GM19467 (cell line): ENCODE measurements at regions not wholly inside any gene's neighbourhood (a gene's known extent, or its start where the extent isn't known, plus 50 kb on each side); places are given as distances from the start of the nearest gene placed in this dataset.

Experiments used
- ATAC-seq: cut with Tn5 transposase; IDR thresholded peaks from one replicate; pipeline ENCODE4 v1.9.1; 2021; ENCODE audit warnings: mild to moderate bottlenecking, moderate library complexity; ENCODE audit not compliant: unreplicated experiment

- ATAC-seq: no peak
Measured at GRCh38 chr5:174425271-174425963, 299.0 kb upstream of the MSX2 start.

- no peak for ATAC-seq
Measured at GRCh38 chr5:174425964-174426290, 298.5 kb upstream of the MSX2 start.

DNA sequence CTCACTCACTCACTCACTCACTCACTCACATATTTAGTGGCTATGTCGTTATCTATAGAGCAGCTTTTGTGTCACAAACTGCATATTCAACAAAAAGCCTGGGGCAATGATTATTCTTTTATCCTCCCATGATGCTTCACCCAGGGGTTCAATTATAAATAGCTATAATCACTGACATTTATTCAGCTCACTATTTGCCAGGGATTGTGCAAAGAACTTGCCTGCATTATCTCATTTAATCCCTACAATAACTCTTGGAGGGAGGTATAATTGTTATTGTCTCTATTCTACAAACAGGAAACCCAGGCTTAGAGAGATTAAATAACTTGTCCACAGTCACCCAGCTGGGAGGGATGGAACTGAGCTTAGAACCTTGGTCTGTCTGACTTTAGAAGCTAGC lies 298.0 kb upstream of the MSX2 start:
- ATAC-seq: no peak

GRCh38 chr5:174426851-174427250 lies 297.5 kb upstream of the MSX2 start:
- no peak for ATAC-seq

GRCh38 chr5:174427304-174427703 lies 297.1 kb upstream of the MSX2 start:
- no peak for ATAC-seq

DNA sequence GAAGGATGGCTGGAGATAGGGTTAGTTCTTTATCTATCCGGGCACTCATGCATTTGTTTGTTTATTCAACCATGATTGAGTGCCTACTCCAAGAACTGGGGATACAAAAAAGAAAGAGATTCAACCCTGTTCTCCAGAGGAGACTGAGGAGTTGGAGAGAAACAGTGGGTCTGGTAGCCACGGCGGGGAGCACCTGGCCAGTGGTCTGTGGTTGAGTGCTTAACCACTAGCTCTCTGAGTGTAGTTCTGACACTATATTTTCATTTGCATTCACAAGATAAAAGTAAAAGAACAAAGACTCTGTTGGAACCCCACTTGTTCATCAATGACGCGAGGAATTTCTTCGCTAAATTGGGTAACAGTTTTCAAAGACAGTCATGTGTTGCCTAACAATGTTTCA lies 295.5 kb upstream of the MSX2 start:
- ATAC-seq: no peak

- no peak for ATAC-seq
Measured at GRCh38 chr5:174430940-174431339, 293.4 kb upstream of the MSX2 start.

DNA sequence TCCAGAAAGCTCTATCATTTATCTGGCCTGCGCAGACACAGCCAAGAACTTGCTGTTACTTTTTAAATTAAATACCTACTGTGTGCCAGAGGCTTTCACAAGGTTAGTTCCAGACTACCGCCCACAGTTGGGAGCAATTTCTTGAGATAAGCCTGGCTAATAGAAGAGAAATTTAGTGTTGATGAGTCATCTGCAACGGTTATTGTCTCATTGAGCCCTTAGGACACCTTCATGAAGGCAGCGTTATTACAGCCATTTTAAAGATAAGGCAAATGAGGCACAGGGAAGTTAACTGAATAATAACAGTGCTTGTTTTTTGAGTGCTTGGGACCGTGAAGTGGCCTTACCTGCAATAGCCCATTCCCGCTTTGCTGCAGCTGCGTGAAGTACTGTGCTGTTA lies 292.9 kb upstream of the MSX2 start:
- no peak for ATAC-seq

DNA sequence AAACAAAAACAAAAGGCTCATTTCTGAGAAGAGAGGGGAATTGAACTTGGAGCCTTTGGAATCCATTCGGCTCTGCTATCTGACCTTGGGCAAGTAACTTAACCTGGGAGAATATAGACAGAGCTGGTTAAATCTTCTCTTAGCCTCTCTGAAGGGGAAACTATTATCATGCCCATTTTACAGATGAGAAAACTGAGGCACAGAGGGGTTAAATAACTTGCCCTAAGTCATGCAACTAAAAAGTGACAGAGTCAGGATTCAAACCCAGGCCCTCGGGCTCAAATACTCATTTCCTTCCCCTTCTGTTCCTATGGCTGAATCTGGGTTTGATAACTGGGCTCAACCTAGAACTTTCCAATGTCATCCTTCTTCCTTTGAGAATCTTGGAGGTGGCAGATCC lies 291.3 kb upstream of the MSX2 start:
- no peak for ATAC-seq

DNA sequence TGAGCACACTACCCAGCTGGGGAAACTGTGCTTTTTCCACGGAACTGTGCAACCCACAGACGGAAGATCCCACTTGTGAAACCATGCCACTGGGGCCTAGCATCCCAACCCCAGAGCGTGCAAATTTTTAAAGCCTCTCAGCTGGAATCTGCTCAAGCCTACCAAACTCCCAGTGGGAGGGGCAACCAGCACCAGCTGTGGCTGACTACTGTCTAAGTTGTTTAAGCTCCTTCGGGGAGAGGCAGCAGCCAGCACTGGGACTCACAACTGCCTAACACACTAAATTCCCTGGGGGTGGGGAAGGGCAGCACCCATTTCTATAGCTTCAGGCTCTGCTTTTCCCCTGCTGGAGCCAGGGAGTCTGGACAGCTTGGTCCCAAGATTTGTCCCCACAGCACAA lies 287.6 kb upstream of the MSX2 start:
- no peak for ATAC-seq

DNA sequence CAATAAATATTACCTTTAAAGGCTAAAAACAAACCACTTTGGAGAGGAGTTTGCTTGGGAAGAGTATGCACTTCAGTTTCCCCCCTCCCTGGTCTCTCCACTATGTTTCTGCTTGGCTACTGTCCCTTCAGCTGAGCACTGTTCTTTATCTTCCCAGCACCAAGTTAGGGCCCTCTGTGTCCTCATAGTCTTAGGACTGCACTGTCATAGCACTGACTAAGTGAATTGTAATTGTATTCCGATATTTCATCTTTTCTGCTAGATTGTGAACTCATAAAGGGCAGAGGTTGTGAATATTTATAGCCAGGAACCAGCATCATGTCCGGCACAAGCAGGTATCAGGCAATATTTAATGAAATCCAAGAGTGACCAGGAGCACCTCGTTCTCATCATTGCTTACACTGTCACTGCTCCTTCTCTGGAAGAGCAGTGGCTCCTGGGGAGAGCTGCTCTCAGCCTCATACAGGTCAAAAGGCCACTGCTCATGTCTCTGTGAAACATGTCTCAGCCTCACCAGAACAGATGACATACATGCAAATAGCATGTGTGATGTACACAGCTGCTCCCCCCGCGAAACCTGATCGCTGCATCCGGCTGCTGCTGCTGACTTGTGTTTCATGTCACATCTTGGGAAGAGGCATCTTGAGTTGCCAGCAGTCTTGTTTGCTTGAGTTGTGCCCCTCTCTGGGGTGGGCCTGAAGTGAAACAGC lies 279.7 kb upstream of the MSX2 start:
- ATAC-seq: no peak

GRCh38 chr5:174446446-174446845 lies 277.9 kb upstream of the MSX2 start:
- ATAC-seq: no peak

DNA sequence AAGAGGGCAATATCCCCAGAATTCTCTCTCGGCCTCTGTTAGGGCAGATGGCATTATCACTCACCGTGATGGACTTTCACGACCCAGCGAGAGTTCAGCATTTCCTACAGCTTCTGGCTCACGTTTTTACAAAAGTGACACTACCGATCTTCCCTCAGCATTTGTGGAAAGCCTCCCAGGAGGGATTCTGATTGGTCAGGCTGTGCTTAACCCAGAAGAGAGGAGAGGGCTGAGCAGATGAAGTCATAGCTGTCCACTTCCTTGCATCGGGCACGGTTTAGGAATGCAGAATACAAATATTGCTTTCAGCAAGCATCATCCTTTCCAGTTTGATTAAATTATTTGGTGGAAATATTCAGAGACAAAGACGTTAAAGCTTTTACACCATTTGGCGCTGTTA lies 277.4 kb upstream of the MSX2 start:
- ATAC-seq: no peak

DNA sequence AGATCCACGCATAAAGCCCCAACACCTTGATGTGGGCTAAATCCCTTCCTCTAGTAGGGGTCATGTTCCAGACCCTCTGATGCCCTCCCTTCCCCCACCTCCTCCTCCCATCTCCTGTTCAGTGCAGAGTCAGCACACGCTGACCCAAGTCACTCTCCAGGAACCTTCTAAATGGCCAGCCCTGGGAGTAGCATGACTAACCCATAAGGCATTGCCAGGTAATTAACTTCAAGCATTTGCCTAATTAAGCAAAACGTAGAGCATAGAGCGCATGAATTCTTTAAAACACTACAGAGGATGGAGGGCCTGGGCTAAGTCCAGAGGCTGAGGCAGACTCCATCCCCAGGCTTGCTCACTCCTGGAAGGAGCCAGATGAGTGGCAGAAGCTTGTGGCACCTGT lies 276.3 kb upstream of the MSX2 start:
- no peak for ATAC-seq

DNA sequence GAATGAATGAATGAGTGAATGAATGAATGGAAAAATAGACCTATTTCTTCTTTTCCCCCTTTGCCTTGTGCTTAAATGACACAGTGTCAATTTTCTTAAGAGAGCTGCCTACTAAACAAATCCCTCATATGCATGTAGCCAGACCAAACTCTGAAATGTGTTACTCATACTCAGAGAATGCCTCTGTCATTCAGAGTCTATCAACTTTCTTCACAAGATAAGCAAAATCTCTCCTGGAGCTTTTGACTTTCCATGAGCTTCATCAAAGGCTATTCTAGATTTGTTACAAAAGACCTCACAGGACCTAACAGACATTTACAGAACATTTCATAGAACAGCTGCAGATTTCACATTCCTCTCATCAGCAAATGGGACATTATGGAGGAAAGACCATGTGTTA lies 275.7 kb upstream of the MSX2 start:
- no peak for ATAC-seq

- ATAC-seq: no peak
Measured at GRCh38 chr5:174453690-174454089, 270.7 kb upstream of the MSX2 start.

DNA sequence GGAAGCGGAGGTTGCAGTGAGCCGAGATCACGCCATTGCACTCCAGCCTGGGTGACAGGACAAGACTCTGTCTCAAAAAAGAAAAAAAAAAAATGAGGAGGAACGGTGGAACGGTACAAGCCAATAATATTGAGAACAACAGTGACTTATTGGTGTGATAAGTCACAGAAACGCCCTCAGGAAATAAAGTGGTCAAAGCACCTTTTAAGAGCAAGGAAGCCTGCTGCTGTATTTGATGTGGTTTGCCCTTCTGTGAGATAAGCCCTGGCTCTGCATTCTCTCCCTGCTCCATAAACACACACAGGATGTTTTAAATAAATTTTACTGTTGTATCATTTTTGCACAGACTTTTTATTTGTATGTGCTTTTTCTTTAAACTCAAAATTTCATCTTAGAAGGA lies 269.9 kb upstream of the MSX2 start:
- ATAC-seq: no peak

- ATAC-seq: no peak
Measured at GRCh38 chr5:174454890-174455289, 269.5 kb upstream of the MSX2 start.

DNA sequence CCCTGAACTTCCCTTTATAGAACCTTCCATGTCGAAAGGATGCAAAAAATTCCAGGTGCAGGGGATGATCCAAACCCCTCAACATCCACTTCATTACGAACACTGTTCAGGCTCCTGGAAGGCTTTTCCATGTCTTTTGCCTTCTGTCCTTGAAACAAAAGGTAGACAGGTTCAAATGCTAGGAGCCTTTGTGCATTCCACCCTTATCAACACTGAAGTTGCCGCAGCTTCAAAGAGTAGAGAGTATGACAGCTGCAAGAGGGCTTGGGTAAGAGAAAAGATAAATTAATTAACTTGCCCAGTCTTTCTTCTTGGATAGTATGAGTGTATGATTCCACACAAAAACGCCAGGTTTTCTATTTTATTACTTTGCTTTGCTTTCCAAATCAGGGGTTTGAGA lies 269.1 kb upstream of the MSX2 start:
- ATAC-seq: no peak

DNA sequence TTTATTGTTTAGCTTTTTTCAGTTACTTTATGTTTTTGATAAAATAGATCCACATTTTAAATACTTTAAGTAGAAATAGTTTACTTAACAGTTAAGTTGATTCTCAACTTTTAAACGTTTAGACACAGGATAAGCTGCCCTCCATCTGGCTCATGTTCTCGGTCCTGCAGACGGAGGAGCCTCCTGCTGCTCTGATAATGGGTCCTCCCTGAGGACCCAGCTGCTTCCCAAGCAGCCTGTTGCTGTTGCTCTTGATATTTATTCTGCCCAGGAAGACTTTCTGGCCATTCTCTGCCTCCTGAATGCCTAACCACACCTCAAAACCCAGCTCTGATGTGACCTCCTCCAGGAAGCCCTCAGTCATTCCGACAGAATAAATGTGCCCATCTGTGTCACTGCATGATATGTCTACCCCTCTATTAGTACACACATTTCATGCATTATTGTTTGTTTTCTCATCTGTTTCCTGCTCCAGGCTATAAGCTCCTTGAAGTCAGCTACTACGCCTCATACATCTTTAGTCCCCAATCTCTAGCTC lies 267.2 kb upstream of the MSX2 start:
- no peak for ATAC-seq

GRCh38 chr5:174459071-174459702 lies 265.2 kb upstream of the MSX2 start:
- ATAC-seq: no peak

DNA sequence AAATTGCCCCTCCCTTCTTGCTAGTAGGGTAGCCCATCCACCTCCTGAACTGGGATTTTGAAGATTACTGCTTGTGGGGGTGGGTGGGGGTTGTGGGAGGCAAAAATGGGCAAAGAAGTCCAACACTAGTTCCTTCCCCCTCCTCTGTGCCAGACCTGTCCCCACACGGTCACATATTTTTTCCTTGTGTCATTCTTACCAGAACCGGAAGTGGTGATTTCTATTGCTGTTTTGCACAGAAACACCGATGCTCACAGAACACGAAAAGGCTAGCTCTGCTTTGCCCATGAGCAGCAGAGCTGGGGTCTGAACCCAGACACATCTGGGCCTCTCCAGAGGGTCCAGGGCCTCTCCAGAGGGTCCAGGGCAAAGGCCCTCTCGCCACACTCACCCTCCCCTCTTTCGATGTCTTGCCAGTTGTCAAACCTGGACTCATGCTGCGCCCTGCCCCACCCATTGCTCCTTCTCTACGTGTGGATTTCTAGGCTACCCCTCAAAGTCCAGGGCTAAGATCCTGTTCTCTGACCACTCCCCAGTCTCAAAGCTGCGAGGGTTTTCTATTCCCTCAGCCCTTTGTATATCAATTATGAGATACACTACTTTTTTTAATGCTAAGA lies 264.4 kb upstream of the MSX2 start:
- ATAC-seq: no peak
